ENCODE measurements at regions not wholly inside any gene's neighbourhood (a gene's known extent, or its start where the extent isn't known, plus 50 kb on each side); places are given as distances from the start of the nearest gene placed in this dataset.

- ChIA-PET CTCF (ENCODE audit: low intra/inter-chr PET ratio) (no interaction called here), POLR2A (interaction anchor here (1.2 kb wide), 1 partner anchor 11 kb away, joined by 3 read pairs; no protein-coding TSS in a partner anchor)
- in situ Hi-C loops (cut with MboI), result no loop called here
- H3K27ac ChIP-seq (ENCODE audit: extremely low read depth, low read depth, low read length), result no peak overlapping the region
- WGBS (ENCODE audit: insufficient coverage, low coverage, missing lambda C conversion rate), result 0% methylated on average over 3 of the region's 3 CpGs
- no peaks in the 10 kb centered on the region for H3K79me2 ChIP-seq (ENCODE audit: control insufficient read depth, insufficient read depth, low read length)
- TF ChIP-seq NFATC3 (IDR thresholded peaks at IDR 0.05) (no peak), FOXA1 (IDR thresholded peaks at IDR 0.05; ENCODE audit: borderline replicate concordance) (no peak), ZZZ3 (IDR thresholded peaks at IDR 0.05) (no peak), ETS1 (conservative IDR thresholded peaks at IDR 0.05; ENCODE audit: control insufficient read depth, low read depth, low read length) (no peak), ZNF274 (IDR thresholded peaks at IDR 0.05; ENCODE audit: borderline replicate concordance, low read depth, low read length) (no peak), ARID3A (IDR thresholded peaks at IDR 0.05; ENCODE audit: borderline replicate concordance, low read depth, low read length) (no peak), ZNF445 (CRISPR knock-in tag; IDR thresholded peaks at IDR 0.05; ENCODE audit: low read depth) (no peak), ZNF174 (CRISPR knock-in tag; IDR thresholded peaks at IDR 0.05) (no peak), CREB5 (CRISPR knock-in tag; IDR thresholded peaks at IDR 0.05) (no peak), SIRT6 (IDR thresholded peaks at IDR 0.05; ENCODE audit: low read depth, low read length) (no peak)
- no peaks in the 10 kb centered on the region; a peak in 1 of 5 replicates for H3K27me3 ChIP-seq (ENCODE audit: control insufficient read depth in 2 of 2, insufficient read depth in 2 of 2, low read length in 2 of 2)
- no peak overlapping the region for H2AFZ ChIP-seq (ENCODE audit: low read depth, low read length)
- intact Hi-C loops (cut with micrococcal nuclease), result no loop called here
- ATAC-seq, result no peak
- no peak overlapping the region for H3K4me2 ChIP-seq (ENCODE audit: insufficient read depth, low read length)
- no peak overlapping the region for H3K4me3 ChIP-seq
- no peaks in the 10 kb centered on the region for H3K9me3 ChIP-seq (replicated peaks; ENCODE audit: control insufficient read depth, insufficient read depth, low read depth, low read length)
- H3K9ac ChIP-seq (ENCODE audit: insufficient read depth in 1 of 2, low read depth in 2 of 2, low read length in 2 of 2), result no peak overlapping the region
- DNase-seq (ENCODE audit: extremely low read depth in 1 of 4, low spot score in 3 of 4), result no peak
- no peaks in the 10 kb centered on the region for H3K9me1 ChIP-seq (ENCODE audit: control insufficient read depth, insufficient read depth, low read length)
- no peaks in the 10 kb centered on the region for H3K4me1 ChIP-seq (replicated peaks in 1 of 2; ENCODE audit: control insufficient read depth in 2 of 2, insufficient read depth in 2 of 2, low read length in 2 of 2)
- BruUV-seq (replicated peaks), result no TSS peak
- no peak for FAIRE-seq
- H4K20me1 ChIP-seq (replicated peaks; ENCODE audit: control insufficient read depth, insufficient read depth, low read length), result no peaks in the 10 kb centered on the region
- H3K36me3 ChIP-seq (ENCODE audit: control insufficient read depth, insufficient read depth, low read length), result no peaks in the 10 kb centered on the region
Observed at GRCh38 chr13:110036060-110036459, 249.7 kb upstream of the IRS2 start.
